RWPE2 (cell line): ENCODE measurements at regions not wholly inside any gene's neighbourhood (a gene's known extent, or its start where the extent isn't known, plus 50 kb on each side); places are given as distances from the start of the nearest gene placed in this dataset.
"Not testable (repeated sequence)": the region's sequence is repeated elsewhere in the genome, so short reads cannot be mapped to it uniquely, and the experiment has no call there.

ENCODE experiments used
- ATAC-seq: fragments of 200-7000 bp; cut with Tn5 transposase; 3 replicates; pipeline ENCODE4 v1.9.1; 2021; ENCODE audit warnings: low read depth
- DNase-seq: peaks from one replicate; pipeline ENCODE4 v3.0.0-alpha.2; 2020; ENCODE audit warnings: low spot score
- H3K27ac ChIP-seq: fragments of 450-650 bp; 2 replicates; pipeline ENCODE4 v1.5.1; 2017; ENCODE audit warnings: mild to moderate bottlenecking; ENCODE audit not compliant: poor library complexity, severe bottlenecking
- H3K27me3 ChIP-seq: fragments of 250-450 bp; sonication (Bioruptor Pico); 2 replicates; pipeline ENCODE4 v1.5.1; 2021; ENCODE audit warnings: mild to moderate bottlenecking, moderate library complexity; ENCODE audit not compliant: insufficient read depth, poor library complexity, severe bottlenecking
- H3K36me3 ChIP-seq: fragments of 250-450 bp; sonication (Bioruptor Pico); 2 replicates; pipeline ENCODE4 v1.5.1; 2020; ENCODE audit warnings: low read depth, mild to moderate bottlenecking, moderate library complexity
- H3K4me1 ChIP-seq: fragments of 250-450 bp; sonication (Bioruptor Pico); 2 replicates; pipeline ENCODE4 v1.5.1; 2021; ENCODE audit warnings: mild to moderate bottlenecking, moderate library complexity; ENCODE audit not compliant: insufficient read depth, poor library complexity, severe bottlenecking
- H3K4me3 ChIP-seq: fragments of 250-450 bp; sonication (Bioruptor Pico); 2 replicates; pipeline ENCODE4 v1.5.1; 2021; ENCODE audit warnings: mild to moderate bottlenecking, moderate library complexity; ENCODE audit not compliant: severe bottlenecking
- H3K9me3 ChIP-seq: fragments of 250-450 bp; sonication (Bioruptor Pico); 2 replicates; pipeline ENCODE4 v1.5.1; 2021; ENCODE audit warnings: mild to moderate bottlenecking, moderate library complexity; ENCODE audit not compliant: severe bottlenecking
- TF ChIP-seq, protein P1 (sequence below): fragments of 450-650 bp; IDR thresholded peaks from one replicate; pipeline ENCODE4 v1.5.1; 2017; ENCODE audit warnings: mild to moderate bottlenecking, moderate library complexity; ENCODE audit not compliant: poor library complexity, severe bottlenecking

DNA sequence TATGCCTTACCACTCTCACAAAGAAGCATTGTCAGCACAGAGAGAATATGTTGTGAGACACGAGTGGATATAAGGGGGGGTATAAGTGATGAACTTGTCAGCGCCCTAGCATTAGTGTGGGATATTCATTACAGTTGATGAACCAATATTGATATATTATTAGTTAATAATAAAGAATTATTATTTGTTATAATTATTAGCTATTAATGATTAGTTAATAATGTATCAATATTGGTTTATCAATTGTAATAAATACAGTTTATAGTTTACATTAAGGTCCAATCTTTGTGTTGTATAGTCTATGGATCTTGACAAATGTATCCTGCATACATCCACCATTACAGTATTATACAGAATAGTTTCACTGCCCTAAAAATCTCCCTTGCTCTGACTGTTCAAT lies 120.2 kb upstream of the NCAM2 start:
- Histone ChIP-seq H3K27me3 (peaks cover 20% of the 10 kb centered on the region), H3K4me3 (no peak overlapping the region), H3K27ac (no peak overlapping the region), H3K4me1 (no peaks in the 10 kb centered on the region), H3K36me3 (no peaks in the 10 kb centered on the region), H3K9me3 (no peaks in the 10 kb centered on the region)
- TF ChIP-seq, protein P1, sequence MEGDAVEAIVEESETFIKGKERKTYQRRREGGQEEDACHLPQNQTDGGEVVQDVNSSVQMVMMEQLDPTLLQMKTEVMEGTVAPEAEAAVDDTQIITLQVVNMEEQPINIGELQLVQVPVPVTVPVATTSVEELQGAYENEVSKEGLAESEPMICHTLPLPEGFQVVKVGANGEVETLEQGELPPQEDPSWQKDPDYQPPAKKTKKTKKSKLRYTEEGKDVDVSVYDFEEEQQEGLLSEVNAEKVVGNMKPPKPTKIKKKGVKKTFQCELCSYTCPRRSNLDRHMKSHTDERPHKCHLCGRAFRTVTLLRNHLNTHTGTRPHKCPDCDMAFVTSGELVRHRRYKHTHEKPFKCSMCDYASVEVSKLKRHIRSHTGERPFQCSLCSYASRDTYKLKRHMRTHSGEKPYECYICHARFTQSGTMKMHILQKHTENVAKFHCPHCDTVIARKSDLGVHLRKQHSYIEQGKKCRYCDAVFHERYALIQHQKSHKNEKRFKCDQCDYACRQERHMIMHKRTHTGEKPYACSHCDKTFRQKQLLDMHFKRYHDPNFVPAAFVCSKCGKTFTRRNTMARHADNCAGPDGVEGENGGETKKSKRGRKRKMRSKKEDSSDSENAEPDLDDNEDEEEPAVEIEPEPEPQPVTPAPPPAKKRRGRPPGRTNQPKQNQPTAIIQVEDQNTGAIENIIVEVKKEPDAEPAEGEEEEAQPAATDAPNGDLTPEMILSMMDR: no peak
- ATAC-seq (no peak), DNase-seq (no peak)

DNA sequence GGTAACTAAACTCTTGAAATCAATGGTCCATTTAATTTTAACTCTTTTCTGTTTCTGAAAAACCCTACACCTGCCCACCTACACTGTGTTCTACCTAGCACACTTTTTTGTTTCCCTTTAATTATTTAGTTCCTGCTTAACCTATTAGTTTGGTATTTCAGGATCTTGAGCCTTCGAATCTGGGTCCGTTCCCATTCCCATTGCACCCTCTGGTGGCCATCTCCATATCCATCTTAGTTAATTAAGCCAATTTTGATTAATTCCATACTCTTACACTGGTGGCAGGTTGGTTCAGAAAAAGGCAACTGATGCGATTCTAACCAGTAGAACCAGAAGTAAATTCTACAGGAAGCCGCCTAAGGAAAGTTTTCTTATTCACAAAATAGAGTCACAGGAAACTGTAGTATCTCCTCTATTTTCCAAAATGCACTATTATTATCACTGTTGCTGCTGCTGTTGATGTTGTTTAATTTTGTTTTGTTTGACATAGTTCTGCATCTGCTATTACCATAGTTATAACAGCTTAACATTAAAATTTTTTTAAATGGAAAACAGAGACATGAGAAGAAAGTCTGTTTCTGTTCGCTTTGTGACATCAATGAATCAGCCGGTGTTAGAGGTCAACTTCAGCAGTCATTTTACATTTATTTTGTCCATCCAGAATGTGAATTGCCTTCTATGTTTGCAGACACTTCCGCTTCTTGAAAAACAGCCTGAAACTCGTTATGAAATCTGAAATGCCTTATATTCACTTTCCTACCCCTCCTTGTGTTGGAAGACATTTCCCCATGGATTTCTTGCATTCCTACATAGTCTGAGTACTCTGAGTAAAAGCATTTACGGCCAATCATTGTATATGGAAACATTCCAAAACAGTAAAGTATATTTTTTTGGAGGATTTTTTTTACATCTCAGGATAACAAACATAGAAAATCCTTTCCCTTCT lies 115.5 kb upstream of the NCAM2 start:
- Histone ChIP-seq H3K36me3 (no peaks in the 10 kb centered on the region), H3K27ac (no peak overlapping the region), H3K4me1 (no peaks in the 10 kb centered on the region), H3K4me3 (no peak overlapping the region), H3K9me3 (no peaks in the 10 kb centered on the region), H3K27me3 (peaks cover 20% of the 10 kb centered on the region)
- ATAC-seq (peak; percentile 71), DNase-seq (no peak)
- TF ChIP-seq, protein P1: peak; percentile 81

DNA sequence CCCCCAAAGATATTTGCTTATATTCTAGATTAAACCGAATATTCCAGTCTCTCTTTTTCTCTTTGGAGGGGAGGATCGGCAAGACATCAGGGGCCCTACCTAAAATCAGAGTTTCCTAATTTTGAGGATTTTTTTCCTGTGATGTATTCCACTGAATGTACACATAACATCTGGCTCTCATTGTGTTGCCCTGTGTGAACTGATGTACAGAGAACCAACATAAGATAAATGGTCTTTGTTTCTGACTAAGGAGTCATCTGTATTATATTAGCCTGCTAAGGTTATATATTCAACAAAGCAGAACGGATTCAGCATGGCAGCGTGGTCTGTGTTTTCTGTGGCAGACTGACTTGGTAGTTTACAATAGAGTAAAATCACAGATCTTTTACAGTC lies 114.8 kb upstream of the NCAM2 start:
- no peak overlapping the region for H3K27ac ChIP-seq
- TF ChIP-seq, protein P1: no peak
- ATAC-seq (no peak), DNase-seq (no peak)
- H3K9me3 ChIP-seq: no peaks in the 10 kb centered on the region
- no peaks in the 10 kb centered on the region for H3K4me1 ChIP-seq
- H3K4me3 ChIP-seq: no peak overlapping the region
- H3K27me3 ChIP-seq: peaks cover 26% of the 10 kb centered on the region
- no peaks in the 10 kb centered on the region for H3K36me3 ChIP-seq

DNA sequence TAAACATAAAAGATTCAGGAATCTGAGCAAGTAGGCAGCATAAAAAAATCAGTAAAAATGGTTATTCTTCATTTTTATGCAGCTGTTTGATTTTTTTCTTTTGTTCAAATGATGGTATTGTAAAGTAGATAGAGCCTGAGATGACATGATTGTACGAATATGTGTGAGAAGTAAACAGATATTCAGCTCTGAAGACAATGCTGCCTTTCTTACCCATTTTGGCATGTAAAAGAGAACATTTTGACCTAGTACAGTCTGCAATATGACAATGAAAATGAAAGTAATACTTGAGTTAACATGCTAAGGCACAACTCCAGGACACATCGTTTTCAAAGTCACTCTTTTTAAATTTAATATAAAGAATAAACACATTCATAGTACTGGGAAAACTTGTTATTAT lies 95.7 kb upstream of the NCAM2 start:
- TF ChIP-seq, protein P1: no peak

DNA sequence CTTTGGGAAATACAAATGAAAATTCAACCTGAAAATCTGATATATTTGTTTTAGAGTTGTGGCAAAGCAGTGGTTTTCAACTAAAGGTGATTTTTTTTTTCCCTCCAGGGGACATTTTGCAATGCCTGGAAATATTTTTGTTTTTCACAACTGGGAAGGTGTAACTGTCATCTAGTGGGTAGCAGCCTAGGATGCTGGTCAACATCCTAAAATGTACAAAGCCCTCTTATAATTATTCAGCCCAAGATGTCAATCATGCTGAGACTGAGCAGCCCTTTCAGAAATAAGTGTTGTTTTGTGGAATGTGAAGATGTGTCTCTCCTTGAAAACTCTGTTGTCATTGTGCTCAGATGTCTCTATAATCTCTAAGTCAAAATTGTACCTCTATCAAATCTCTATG lies 95.2 kb upstream of the NCAM2 start:
- Histone ChIP-seq H3K4me3 (no peak overlapping the region), H3K9me3 (no peaks in the 10 kb centered on the region), H3K4me1 (no peaks in the 10 kb centered on the region), H3K27ac (no peak overlapping the region), H3K36me3 (no peaks in the 10 kb centered on the region), H3K27me3 (peaks cover 2% of the 10 kb centered on the region)
- ATAC-seq (no peak), DNase-seq (no peak)
- TF ChIP-seq, protein P1: no peak

More for the DNA sequence above, 95.7 kb upstream of the NCAM2 start:
- DNase-seq: no peak
- Histone ChIP-seq H3K4me3 (no peak overlapping the region), H3K27ac (no peak overlapping the region), H3K9me3 (no peaks in the 10 kb centered on the region), H3K27me3 (peaks cover 2% of the 10 kb centered on the region), H3K36me3 (no peaks in the 10 kb centered on the region), H3K4me1 (no peaks in the 10 kb centered on the region)
- no peak for ATAC-seq

DNA sequence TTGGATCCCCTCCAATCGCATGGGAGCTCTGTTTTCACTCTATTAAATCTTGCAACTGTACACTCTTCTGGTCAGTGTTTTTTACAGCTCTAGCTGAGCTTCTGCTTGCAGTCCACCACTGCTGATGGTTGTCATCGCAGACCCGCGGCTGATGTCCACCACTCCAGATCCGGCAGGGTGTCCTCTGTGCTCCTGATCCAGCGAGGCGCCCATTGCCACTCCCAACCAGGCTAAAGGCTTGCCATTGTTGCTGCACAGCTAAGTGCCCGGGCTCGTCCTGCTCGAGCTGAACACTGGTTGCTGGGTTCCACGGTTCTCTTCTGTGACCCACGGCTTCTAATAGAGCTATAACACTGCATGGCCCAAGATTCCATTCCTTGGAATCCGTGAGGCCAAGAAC lies 70.7 kb upstream of the NCAM2 start:
- not testable (repeated sequence) for H3K36me3 ChIP-seq, H3K4me3 ChIP-seq, H3K4me1 ChIP-seq, H3K9me3 ChIP-seq, H3K27me3 ChIP-seq, DNase-seq, H3K27ac ChIP-seq, ATAC-seq
